Activated CD4-positive, alpha-beta T cell treated with anti-CD3 and anti-CD28 coated beads, Interleukin-2, amount 10 ng/mL, durations not matched to agents 24 days and 14 days (primary cell): ENCODE measurements at regions not wholly inside any gene's neighbourhood (a gene's known extent, or its start where the extent isn't known, plus 50 kb on each side); places are given as distances from the start of the nearest gene placed in this dataset.
A peak's percentile ranks its signal among the peaks of the same experiment; 100 is the strongest.

Source experiments
- DNase-seq: peaks from one replicate; pipeline ENCODE4 v3.0.0; 2022
- H3K27ac Mint-ChIP-seq: one replicate; pipeline ENCODE4 v1.8.0; 2022; ENCODE audit warnings: mild to moderate bottlenecking, mixed read lengths
- H3K27me3 Mint-ChIP-seq: one replicate; pipeline ENCODE4 v1.8.0; 2022; ENCODE audit warnings: mixed read lengths
- H3K36me3 Mint-ChIP-seq: one replicate; pipeline ENCODE4 v1.8.0; 2022; ENCODE audit warnings: low read depth, mild to moderate bottlenecking, mixed read lengths
- H3K4me1 Mint-ChIP-seq: one replicate; pipeline ENCODE4 v1.8.0; 2021; ENCODE audit warnings: mixed read lengths
- H3K4me3 Mint-ChIP-seq: one replicate; pipeline ENCODE4 v1.8.0; 2022; ENCODE audit warnings: mild to moderate bottlenecking, moderate library complexity, mixed read lengths
- H3K9me3 Mint-ChIP-seq: one replicate; pipeline ENCODE4 v1.8.0; 2021; ENCODE audit warnings: mixed read lengths
- intact Hi-C: fragments of 100-400 bp; cut with micrococcal nuclease; formaldehyde crosslinking; loops from one replicate; pipeline ENCODE4 v1.15.1; 2023

DNA sequence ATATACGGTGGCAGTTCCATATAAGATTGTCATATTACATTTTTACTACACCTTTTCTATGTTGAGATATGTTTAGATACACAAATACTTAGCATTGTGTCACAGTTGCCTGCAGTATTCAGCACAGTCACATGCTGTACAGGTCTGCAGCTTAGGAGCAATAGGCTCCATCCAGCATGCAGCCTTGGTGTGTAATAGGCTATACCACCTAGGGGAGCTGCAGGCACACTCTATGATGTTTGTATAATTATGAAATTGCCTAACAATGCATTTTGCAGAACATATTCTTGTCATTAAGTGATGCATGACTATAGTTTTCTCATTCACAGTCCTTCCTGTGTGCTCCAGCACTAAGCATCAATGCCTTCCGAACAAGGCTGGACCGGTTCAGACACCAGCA lies 133.4 kb downstream of the NDUFA10 start:
- no peaks in the 10 kb centered on the region for H3K36me3 Mint-ChIP-seq
- no peaks in the 10 kb centered on the region for H3K9me3 Mint-ChIP-seq
- no peak overlapping the region for H3K4me3 Mint-ChIP-seq
- DNase-seq = no peak
- H3K4me1 Mint-ChIP-seq = no peaks in the 10 kb centered on the region
- intact Hi-C loops = no loop called here
- H3K27me3 Mint-ChIP-seq = peaks cover 13% of the 10 kb centered on the region
- no peak overlapping the region for H3K27ac Mint-ChIP-seq

DNA sequence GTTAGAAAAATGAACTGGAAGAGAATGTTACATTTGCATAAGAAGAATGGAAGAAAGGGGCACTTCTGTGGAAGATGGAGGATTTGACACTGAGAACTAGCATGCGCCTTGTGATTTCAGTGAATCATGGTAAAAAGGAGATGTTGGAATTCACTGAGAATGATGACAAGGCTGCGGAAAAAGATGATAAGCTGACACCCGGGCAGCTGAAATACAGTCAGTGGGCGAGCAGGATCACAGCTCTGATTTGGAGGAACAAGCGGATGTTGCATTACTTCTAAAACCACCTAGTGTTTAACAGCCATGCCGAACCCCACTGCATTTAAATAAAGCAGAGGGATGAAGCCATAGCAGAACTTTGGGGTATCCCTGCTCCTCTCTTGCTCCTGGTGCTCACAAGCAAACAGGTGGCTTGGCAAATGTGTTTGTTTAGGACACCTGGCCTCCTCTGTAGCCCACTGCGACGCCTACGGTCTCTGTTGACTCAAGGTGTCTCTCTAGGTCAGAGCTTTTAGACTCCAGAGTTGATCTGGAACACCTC lies 134.9 kb downstream of the NDUFA10 start:
- DNase-seq = no peak
- H3K4me1 Mint-ChIP-seq = no peaks in the 10 kb centered on the region
- no peaks in the 10 kb centered on the region for H3K36me3 Mint-ChIP-seq
- H3K9me3 Mint-ChIP-seq = no peaks in the 10 kb centered on the region
- H3K4me3 Mint-ChIP-seq = no peak overlapping the region
- peaks cover 14% of the 10 kb centered on the region for H3K27me3 Mint-ChIP-seq
- intact Hi-C loops = no loop called here
- H3K27ac Mint-ChIP-seq = no peak overlapping the region

DNA sequence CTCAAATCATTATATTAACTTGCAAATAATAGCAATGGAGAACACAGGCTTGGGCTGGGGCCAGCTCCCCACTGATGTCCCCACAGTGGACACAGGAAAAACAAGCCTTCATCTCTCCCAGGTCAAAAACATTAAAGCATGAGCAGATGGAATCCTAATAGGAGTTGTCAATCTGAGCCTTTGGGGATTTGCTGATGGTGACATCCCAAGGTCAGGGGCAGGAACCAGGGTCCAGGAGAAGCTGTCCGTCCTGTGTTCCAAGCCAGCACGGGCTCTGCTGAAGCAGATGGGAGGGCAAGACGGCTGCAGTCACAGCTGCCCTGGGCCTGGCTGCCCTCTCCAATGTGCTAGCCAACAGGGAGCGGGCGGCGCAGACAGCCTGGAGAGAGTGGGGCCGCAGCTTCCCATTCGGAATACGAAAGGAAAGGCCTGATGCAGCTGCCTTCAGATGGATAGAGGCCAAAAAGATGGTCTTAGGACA lies 135.5 kb downstream of the NDUFA10 start:
- H3K4me1 Mint-ChIP-seq = no peaks in the 10 kb centered on the region
- H3K4me3 Mint-ChIP-seq = no peak overlapping the region
- peaks cover under 1% of the 10 kb centered on the region for H3K36me3 Mint-ChIP-seq
- peaks cover 14% of the 10 kb centered on the region for H3K27me3 Mint-ChIP-seq
- DNase-seq = no peak
- H3K9me3 Mint-ChIP-seq = peaks cover 3% of the 10 kb centered on the region
- intact Hi-C loops = no loop called here
- H3K27ac Mint-ChIP-seq = no peak overlapping the region

DNA sequence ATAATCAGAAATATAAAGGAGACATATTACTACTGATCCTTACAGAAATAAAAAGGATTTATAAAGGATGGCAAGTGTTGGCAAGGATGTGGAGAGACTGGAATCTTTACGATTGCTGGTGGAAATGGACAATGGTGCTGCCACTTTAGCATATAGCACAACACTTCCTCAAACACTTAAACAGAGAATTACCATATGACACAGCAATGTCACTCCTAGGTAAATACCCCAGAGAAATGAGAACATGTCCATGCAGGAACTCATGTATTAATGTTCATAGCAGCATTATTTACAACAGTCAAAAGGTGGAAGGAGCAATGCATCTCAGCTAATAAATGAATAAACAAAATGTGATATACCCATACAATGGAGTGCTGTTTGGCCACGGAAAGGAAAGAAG lies 137.5 kb downstream of the NDUFA10 start:
- Mint-ChIP-seq H3K4me3 (no peak overlapping the region), H3K4me1 (no peaks in the 10 kb centered on the region), H3K9me3 (peaks cover 5% of the 10 kb centered on the region), H3K27me3 (peaks cover 12% of the 10 kb centered on the region), H3K36me3 (peaks cover 2% of the 10 kb centered on the region), H3K27ac (no peak overlapping the region)
- intact Hi-C loops = no loop called here
- no peak for DNase-seq

DNA sequence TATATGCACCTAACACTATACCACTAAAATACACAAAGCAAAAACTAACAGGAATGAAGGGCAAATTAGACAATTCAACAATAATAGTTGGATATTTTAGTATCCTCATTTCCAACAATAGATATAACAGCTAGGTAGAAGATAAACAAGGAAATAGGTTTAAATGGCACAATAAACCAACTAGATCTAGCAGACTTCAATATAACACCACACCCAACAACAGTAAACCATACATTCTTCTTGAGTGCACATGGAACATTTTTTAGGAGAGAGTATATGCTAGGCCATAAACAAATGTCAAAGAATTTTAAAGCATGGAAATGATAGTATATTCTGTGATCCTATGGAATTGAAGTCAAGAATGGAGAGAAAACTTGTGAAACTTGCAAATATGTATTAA lies 138.4 kb downstream of the NDUFA10 start:
- Mint-ChIP-seq H3K4me1 (peaks cover 2% of the 10 kb centered on the region), H3K9me3 (peaks cover 5% of the 10 kb centered on the region), H3K4me3 (no peak overlapping the region), H3K27me3 (peaks cover 14% of the 10 kb centered on the region), H3K27ac (no peak overlapping the region), H3K36me3 (peaks cover 2% of the 10 kb centered on the region)
- DNase-seq = no peak
- intact Hi-C loops = no loop called here

DNA sequence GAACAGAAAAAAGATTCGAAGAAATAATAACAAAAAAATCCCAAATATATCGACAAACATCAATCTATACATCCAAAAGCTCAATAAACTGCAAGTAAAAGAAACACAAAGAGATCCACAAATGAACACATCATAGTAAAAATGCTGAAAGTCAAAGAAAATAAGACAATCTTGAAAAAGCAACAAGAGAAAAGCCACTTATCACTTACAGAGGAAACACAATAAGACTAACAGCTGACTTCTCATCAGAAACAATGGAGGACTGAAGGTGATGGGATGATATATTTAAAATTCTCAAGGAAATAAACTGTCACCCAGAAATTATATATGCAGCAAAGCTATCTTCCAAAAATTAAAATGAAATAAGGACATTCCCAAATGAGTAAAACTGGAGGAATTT lies 140.3 kb downstream of the NDUFA10 start:
- intact Hi-C loops = no loop called here
- DNase-seq = no peak
- Mint-ChIP-seq H3K9me3 (peaks cover 5% of the 10 kb centered on the region), H3K27ac (no peak overlapping the region), H3K36me3 (peaks cover 2% of the 10 kb centered on the region), H3K4me3 (no peak overlapping the region), H3K27me3 (peaks cover 19% of the 10 kb centered on the region), H3K4me1 (peaks cover 2% of the 10 kb centered on the region)

DNA sequence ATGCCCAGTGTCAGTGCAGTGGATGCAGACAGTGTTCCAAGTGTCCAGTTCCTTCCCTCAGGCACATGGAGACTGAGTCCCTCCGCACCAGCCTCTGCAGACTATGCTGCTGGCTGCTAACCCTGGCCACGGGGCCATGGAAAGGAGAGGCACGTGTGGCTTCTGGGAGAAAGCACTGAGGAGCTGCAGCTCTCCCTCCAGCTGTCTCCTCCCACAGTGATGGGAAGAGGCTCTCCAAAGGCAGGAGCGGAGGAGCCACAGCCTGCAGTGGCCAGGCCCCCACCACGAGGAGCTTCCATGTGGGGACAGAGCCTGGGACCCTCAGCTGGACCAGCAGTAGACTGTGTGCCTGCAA lies 141.1 kb downstream of the NDUFA10 start:
- peaks cover 2% of the 10 kb centered on the region for H3K36me3 Mint-ChIP-seq
- H3K4me1 Mint-ChIP-seq = peaks cover 2% of the 10 kb centered on the region
- peaks cover 5% of the 10 kb centered on the region for H3K9me3 Mint-ChIP-seq
- no peak overlapping the region for H3K27ac Mint-ChIP-seq
- H3K27me3 Mint-ChIP-seq = peaks cover 16% of the 10 kb centered on the region
- intact Hi-C loops = no loop called here
- H3K4me3 Mint-ChIP-seq = no peak overlapping the region
- no peak for DNase-seq

DNA sequence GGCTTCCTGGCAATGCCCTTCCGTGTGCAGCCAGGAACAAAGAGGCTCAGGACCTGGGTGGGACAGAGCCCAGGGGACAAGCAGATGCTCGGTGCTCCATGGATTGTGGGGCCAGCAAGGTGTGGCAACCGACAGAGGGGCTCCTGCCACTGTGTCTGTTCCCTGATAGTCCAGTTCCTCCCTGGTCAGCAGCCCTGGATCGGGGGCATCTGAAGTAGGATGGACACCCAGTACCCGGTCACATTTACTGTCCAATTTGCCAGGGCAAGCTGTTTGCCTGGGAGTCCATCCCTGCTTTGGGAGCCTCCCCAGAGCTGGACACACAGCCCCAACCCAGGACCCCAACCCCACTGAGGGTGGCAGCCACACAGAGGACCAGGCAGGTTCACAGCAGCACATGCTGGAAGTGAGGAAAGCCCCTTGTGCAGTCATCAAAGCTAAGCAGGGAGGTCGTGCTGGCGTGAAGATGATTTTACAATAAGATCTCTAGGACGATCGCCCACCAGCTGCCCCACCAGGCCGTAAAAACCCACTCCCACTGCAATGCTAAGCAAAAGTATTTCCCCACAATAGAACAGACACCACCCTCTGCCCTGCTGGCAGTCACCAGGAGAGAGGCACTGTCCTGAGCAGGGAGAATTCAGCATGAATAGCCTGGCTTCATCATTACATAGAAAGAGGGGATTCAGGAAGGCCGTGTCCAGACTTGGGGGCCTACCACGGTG lies 141.7 kb downstream of the NDUFA10 start:
- intact Hi-C loops = loop anchor here (2.0 kb wide), 1 partner anchor 849 kb away; no protein-coding TSS in a partner anchor
- Mint-ChIP-seq H3K27ac (no peak overlapping the region), H3K36me3 (peaks cover 2% of the 10 kb centered on the region), H3K4me1 (peaks cover 2% of the 10 kb centered on the region), H3K9me3 (peaks cover 5% of the 10 kb centered on the region), H3K4me3 (no peak overlapping the region), H3K27me3 (peaks cover 16% of the 10 kb centered on the region)
- no peak for DNase-seq

DNA sequence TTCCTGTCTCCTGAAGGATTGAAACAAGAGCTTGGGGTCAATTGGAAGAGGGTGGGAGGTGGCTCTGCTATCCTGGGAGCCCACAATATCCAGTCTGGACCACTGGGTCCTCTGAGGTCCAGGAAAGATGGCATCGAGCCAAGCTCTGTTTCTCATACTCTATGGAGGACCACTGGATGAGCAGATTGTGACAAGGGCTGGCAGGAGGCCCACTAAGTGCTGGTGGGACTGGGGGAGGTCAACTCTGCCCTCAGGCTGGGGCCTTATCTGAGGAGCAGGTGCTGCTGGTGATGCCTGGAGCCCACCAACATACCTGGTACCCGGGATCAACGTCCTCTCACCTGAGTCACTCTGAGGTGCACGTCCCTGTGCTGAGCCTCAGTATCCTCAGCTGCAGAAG lies 142.4 kb downstream of the NDUFA10 start:
- intact Hi-C loops = loop anchor here (2.0 kb wide), 1 partner anchor 848 kb away; no protein-coding TSS in a partner anchor
- H3K4me3 Mint-ChIP-seq = no peak overlapping the region
- DNase-seq = no peak
- peaks cover 2% of the 10 kb centered on the region for H3K36me3 Mint-ChIP-seq
- peaks cover 5% of the 10 kb centered on the region for H3K9me3 Mint-ChIP-seq
- H3K27ac Mint-ChIP-seq = no peak overlapping the region
- peaks cover 2% of the 10 kb centered on the region for H3K4me1 Mint-ChIP-seq
- peaks cover 15% of the 10 kb centered on the region for H3K27me3 Mint-ChIP-seq

DNA sequence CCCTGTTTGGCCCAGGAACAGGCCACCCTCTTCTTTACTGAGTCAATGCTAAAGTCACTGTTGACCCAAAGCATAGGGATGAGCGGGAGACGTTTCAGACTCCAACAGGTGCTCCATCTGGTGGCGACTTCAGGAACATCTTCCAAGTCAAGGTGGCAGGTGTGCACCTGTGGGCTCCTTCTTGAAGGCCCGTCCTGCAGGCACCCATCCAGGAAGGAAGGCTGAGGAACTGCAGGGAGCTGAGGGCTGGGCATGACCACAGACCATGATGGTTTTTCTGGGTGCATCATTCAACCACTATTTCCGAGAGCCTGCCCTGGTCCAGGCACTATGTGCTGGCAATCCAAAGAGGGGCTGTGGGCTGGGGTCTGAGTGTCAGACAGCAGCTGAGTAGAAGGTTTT lies 142.8 kb downstream of the NDUFA10 start:
- intact Hi-C loops = loop anchor here (2.0 kb wide), 1 partner anchor 848 kb away; no protein-coding TSS in a partner anchor
- Mint-ChIP-seq H3K4me1 (peaks cover 2% of the 10 kb centered on the region), H3K27ac (no peak overlapping the region), H3K4me3 (no peak overlapping the region), H3K9me3 (peaks cover 5% of the 10 kb centered on the region), H3K36me3 (peaks cover 2% of the 10 kb centered on the region), H3K27me3 (peaks cover 12% of the 10 kb centered on the region)
- peak; percentile 87 for DNase-seq

DNA sequence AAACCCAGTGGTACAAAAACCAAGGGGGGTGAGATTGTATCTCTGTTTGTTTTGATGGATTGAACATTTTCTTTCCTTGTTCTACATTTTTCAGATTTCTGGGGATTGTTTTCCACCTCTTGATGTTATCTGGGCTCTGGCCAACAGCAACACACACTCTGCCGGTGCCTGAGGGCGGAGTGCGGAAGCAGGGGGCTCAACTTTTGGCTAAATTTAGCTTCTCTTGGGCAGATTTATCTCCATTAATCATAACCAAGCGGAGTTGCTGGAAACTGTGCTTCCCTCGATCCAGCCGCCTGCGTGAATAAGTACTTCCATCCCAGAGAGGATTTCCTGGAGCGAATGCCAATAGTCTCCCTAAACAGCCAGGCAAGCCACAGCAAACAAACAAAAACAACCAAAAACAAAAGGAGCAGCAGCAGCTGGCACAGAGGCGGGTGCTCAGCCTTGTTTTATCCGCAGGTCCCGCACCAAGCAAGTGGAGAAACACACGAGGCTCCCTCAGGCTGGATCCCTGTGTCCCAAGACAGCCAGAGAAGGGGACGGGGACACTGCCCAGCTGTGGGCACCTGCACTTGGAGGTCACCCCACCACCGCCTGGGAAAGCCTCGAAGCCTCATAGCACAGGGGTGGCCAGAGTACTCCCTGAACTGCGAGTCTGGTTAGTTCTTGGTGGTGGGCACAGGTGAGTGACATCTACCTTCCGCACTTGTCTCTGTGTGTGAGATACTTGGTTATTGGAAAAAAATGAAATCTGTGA lies 143.4 kb downstream of the NDUFA10 start:
- intact Hi-C loops = loop anchor here (2.0 kb wide), 1 partner anchor 847 kb away; no protein-coding TSS in a partner anchor
- Mint-ChIP-seq H3K36me3 (peaks cover 2% of the 10 kb centered on the region), H3K27ac (no peak overlapping the region), H3K9me3 (peaks cover 5% of the 10 kb centered on the region), H3K4me3 (no peak overlapping the region), H3K4me1 (peaks cover 2% of the 10 kb centered on the region), H3K27me3 (peaks cover 12% of the 10 kb centered on the region)
- no peak for DNase-seq

DNA sequence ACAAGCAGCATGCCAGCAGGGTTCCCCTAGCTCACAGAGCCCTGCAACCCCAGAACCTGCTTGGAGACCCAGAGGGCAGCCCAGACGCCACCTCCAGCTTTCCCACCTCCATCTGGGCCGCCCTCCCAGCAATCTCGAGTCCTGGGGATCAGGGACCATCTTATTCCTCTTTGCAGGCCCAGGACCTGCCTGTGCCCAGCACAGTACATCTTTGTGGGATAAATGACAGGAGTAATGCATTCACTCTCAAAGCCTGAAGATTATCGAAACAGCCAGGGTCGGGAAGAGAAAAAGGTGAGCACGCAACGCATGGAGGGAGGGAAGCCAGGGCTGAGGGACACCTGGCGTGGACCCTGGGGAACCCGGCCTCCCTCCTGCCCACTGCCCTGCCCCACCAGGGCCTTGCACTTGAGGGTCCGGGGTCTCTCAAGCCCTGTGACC lies 144.1 kb downstream of the NDUFA10 start:
- Mint-ChIP-seq H3K36me3 (peaks cover 2% of the 10 kb centered on the region), H3K4me3 (no peak overlapping the region), H3K4me1 (peaks cover 2% of the 10 kb centered on the region), H3K9me3 (peaks cover 5% of the 10 kb centered on the region), H3K27ac (no peak overlapping the region), H3K27me3 (peaks cover 12% of the 10 kb centered on the region)
- no peak for DNase-seq
- intact Hi-C loops = no loop called here

DNA sequence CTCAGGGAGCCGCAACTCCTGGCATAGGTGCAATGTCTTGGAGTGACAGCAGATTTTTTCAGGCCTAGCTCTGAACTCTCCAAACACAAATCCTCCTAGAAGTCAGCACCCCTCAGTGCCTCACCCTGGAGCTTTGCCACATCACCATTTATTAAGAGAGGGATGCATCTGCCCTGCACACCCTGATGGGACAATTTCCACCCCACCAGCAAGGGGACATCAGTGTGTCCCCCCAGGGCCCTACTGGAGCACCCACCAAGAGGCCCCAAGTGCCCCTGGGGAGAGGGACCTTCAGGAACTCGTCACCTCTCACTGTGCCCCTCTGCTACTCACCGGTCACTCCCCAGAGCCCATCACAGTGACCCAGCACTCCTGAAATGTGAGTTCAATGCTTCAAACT lies 144.7 kb downstream of the NDUFA10 start:
- no peak for DNase-seq
- Mint-ChIP-seq H3K36me3 (peaks cover 2% of the 10 kb centered on the region), H3K27me3 (peaks cover 12% of the 10 kb centered on the region), H3K27ac (no peak overlapping the region), H3K4me1 (peaks cover 2% of the 10 kb centered on the region), H3K4me3 (no peak overlapping the region), H3K9me3 (peaks cover 5% of the 10 kb centered on the region)
- intact Hi-C loops = no loop called here
